PFSK-1 (cell line): ENCODE measurements at regions not wholly inside any gene's neighbourhood (a gene's known extent, or its start where the extent isn't known, plus 50 kb on each side); places are given as distances from the start of the nearest gene placed in this dataset.

Experiments
- FOXP2 ChIP-seq: optimal IDR thresholded peaks from 2 replicates; pipeline ENCODE3; 2011; ENCODE audit warnings: borderline replicate concordance, control low read depth, inconsistent platforms; ENCODE audit not compliant: insufficient read depth; ENCODE audit errors: extremely low read length, extremely low read depth
- POLR2AphosphoS5 ChIP-seq: IDR thresholded peaks from 2 replicates; pipeline ENCODE4 v1.6.1; 2012; ENCODE audit warnings: low read depth, mild to moderate bottlenecking, control low read depth, low read length, moderate library complexity
- REST ChIP-seq, 2 experiments: IDR thresholded peaks; 2 replicates each; pipeline versions ENCODE4 v1.6.1 to v1.8.0; 2011 to 2012; ENCODE audit warnings: low read depth in 2 of 2, low read length in 2 of 2, control low read depth in 1 of 2, inconsistent platforms in 1 of 2, mild to moderate bottlenecking in 1 of 2, moderate library complexity in 1 of 2; ENCODE audit not compliant: insufficient read depth in 1 of 2
- SIN3A ChIP-seq: IDR thresholded peaks from 2 replicates; pipeline ENCODE4 v1.6.1; 2012; ENCODE audit warnings: mild to moderate bottlenecking, low read length, moderate library complexity, borderline replicate concordance; ENCODE audit not compliant: insufficient read depth
- TAF1 ChIP-seq: IDR thresholded peaks from 2 replicates; pipeline ENCODE4 v1.6.1; 2012; ENCODE audit warnings: low read length, control low read depth, borderline replicate concordance; ENCODE audit not compliant: insufficient read depth

GRCh38 chr3:72617424-72618024, 230.7 kb downstream of the SHQ1 start:
- TF ChIP-seq TAF1 (no peak), REST (IDR thresholded peaks at IDR 0.05; ENCODE audit: insufficient read depth in 1 of 2, low read depth in 2 of 2, low read length in 2 of 2) (no peak), FOXP2 (no peak), POLR2AphosphoS5 (no peak), SIN3A (no peak)

- TF ChIP-seq FOXP2: no peak
- TF ChIP-seq SIN3A: no peak
- TF ChIP-seq TAF1: no peak
- TF ChIP-seq POLR2AphosphoS5: no peak
- TF ChIP-seq REST (IDR thresholded peaks at IDR 0.05; ENCODE audit: insufficient read depth in 1 of 2, low read depth in 2 of 2, low read length in 2 of 2): no peak
Measured at GRCh38 chr3:72615776-72616175, 232.5 kb downstream of the SHQ1 start.

- TF ChIP-seq POLR2AphosphoS5: no peak
- no peak for TF ChIP-seq FOXP2
- no peak for TF ChIP-seq SIN3A
- TF ChIP-seq REST (IDR thresholded peaks at IDR 0.05; ENCODE audit: insufficient read depth in 1 of 2, low read depth in 2 of 2, low read length in 2 of 2): no peak
- TF ChIP-seq TAF1: no peak
Measured at GRCh38 chr3:72615182-72615581, 233.1 kb downstream of the SHQ1 start.

DNA sequence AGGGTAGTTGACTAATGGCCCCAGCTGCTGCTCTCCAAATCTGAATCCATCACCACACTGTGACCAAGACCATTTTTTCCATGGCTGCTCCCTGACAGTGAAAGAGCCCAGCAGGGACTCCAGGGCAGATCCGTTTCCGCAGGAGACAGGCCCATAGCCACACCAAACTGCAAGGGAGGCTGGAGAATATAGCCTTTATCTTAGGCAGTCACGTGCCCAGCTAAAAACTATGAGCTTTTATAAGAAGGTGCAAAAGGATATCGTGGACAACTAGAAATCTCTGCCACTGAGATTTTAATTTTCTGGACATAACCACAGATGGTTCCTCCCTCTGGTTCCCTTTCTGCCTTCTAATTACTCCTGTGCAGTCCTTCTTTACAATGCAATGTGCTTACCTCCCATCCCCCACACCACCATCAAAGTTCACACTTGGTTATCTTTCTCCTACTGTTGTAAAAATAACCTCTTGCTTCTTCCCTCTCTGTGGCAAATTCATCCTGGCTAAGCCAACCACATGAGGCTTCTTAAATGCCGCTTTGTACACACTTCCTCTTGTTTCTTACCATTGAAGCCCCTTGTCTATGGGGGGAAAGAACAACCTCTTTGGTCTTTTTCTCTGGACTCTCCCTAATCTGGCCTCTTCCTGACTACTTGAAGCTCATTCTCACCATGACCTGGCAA, 233.7 kb downstream of the SHQ1 start:
- TF ChIP-seq FOXP2 (no peak), REST (IDR thresholded peaks at IDR 0.05; ENCODE audit: insufficient read depth in 1 of 2, low read depth in 2 of 2, low read length in 2 of 2) (no peak), SIN3A (no peak), POLR2AphosphoS5 (no peak), TAF1 (no peak)
